ENCODE measurements at regions not wholly inside any gene's neighbourhood (a gene's known extent, or its start where the extent isn't known, plus 50 kb on each side); places are given as distances from the start of the nearest gene placed in this dataset.
"Not testable (repeated sequence)": the region's sequence is repeated elsewhere in the genome, so short reads cannot be mapped to it uniquely, and the experiment has no call there.

- Histone ChIP-seq H3K36me3 (no peaks in the 10 kb centered on the region), H3K27ac (no peak overlapping the region), H3K4me1 (no peaks in the 10 kb centered on the region), H3K9me3 (peaks cover 0 to 8% (median 6%) of the 10 kb centered on the region in 4 donors), H3K4me3 (no peak overlapping the region), H3K27me3 (no peaks in the 10 kb centered on the region)
- TF ChIP-seq POLR2A (IDR thresholded peaks at IDR 0.05) (no peak), EP300 (IDR thresholded peaks at IDR 0.05) (no peak), POLR2AphosphoS5 (IDR thresholded peaks at IDR 0.05) (no peak)
- no peak for DNase-seq
- 81 to 90% methylated on average over 2 of the region's 2 CpGs for WGBS, 2 donors
- ATAC-seq (ENCODE audit: low FRiP score in 2 of 2): no peak
Observed at GRCh38 chr17:77628035-77628434, 330.5 kb upstream of the TNRC6C start.

DNA sequence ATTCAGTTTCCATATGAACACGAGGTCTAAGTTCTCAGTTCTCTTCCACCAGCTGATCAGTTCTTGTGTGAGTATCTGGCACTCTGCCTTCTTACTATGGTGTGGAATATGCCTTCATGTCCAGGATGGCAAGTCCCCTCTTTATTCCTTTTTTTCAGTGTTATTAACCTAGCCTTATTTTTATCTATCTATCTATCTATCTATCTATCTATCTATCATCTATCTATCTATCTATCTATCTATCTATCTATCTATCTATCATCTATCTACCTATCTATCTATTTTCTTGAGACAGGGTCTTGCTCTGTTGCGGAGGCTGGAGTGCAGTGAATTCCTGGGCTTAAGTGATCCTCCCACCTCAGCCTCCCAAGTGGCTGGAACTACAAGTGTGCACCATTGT, 329.2 kb upstream of the TNRC6C start:
- H3K27ac ChIP-seq; H3K9me3 ChIP-seq; H3K4me1 ChIP-seq; DNase-seq; ATAC-seq (ENCODE audit: low FRiP score in 2 of 2); H3K27me3 ChIP-seq; H3K36me3 ChIP-seq; H3K4me3 ChIP-seq: not testable (repeated sequence)
- WGBS, 2 donors: 79 to 88% methylated on average over 2 of the region's 2 CpGs

DNA sequence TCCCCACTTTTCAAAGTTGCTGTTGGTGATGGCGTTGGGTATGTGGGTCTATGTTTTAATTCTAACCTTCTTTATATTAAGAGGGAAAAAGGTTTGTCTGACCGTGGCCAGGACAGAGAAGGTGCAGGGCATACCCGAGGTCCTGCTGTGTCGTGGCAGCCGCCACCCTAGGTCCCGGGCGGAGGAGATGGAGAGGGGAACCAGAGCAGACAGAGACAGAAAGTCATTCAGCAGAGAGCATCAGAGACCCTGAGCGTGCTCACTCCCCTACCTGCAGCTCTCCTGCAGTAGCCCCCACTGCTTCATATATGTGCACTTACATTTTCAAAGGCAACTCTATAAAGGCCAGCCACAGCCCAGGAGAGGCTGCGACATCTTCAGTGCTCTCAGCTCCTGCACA, 327.2 kb upstream of the TNRC6C start:
- peaks cover 0 to 8% (median 6%) of the 10 kb centered on the region in 4 donors for H3K9me3 ChIP-seq
- H3K27me3 ChIP-seq: no peaks in the 10 kb centered on the region
- H3K36me3 ChIP-seq: no peaks in the 10 kb centered on the region
- WGBS, 2 donors: 93 to 95% methylated on average over 9 of the region's 9 CpGs
- no peak overlapping the region for H3K27ac ChIP-seq
- H3K4me1 ChIP-seq: no peaks in the 10 kb centered on the region
- TF ChIP-seq EP300 (IDR thresholded peaks at IDR 0.05): no peak
- no peak for TF ChIP-seq CTCF (IDR thresholded peaks at IDR 0.05)
- TF ChIP-seq POLR2AphosphoS5 (IDR thresholded peaks at IDR 0.05): no peak
- TF ChIP-seq POLR2A (IDR thresholded peaks at IDR 0.05): no peak
- DNase-seq (no peak), ATAC-seq (ENCODE audit: low FRiP score in 2 of 2) (no peak)
- no peak overlapping the region for H3K4me3 ChIP-seq

- no peak for TF ChIP-seq POLR2AphosphoS5 (IDR thresholded peaks at IDR 0.05)
- no peak for TF ChIP-seq POLR2A (IDR thresholded peaks at IDR 0.05)
- TF ChIP-seq CTCF (IDR thresholded peaks at IDR 0.05): no peak
- no peak for TF ChIP-seq EP300 (IDR thresholded peaks at IDR 0.05)
- Histone ChIP-seq H3K27me3 (no peaks in the 10 kb centered on the region), H3K4me3 (no peak overlapping the region), H3K9me3 (no peaks in the 10 kb centered on the region), H3K36me3 (no peaks in the 10 kb centered on the region), H3K27ac (no peak overlapping the region), H3K4me1 (no peaks in the 10 kb centered on the region)
- ATAC-seq (ENCODE audit: low FRiP score in 2 of 2) (no peak), DNase-seq (no peak)
- 95% methylated on average over 4 to 6 of the region's 6 CpGs for WGBS, 2 donors
Observed at GRCh38 chr17:77632619-77633018, 325.9 kb upstream of the TNRC6C start.

GRCh38 chr17:77634710-77635109, 323.8 kb upstream of the TNRC6C start:
- ATAC-seq (ENCODE audit: low FRiP score in 2 of 2) (no peak), DNase-seq (no peak)
- H3K4me1 ChIP-seq: no peaks in the 10 kb centered on the region
- no peak for TF ChIP-seq POLR2AphosphoS5 (IDR thresholded peaks at IDR 0.05)
- TF ChIP-seq CTCF (IDR thresholded peaks at IDR 0.05): no peak
- TF ChIP-seq EP300 (IDR thresholded peaks at IDR 0.05): no peak
- no peak for TF ChIP-seq POLR2A (IDR thresholded peaks at IDR 0.05)
- H3K9me3 ChIP-seq: no peaks in the 10 kb centered on the region
- H3K27me3 ChIP-seq: no peaks in the 10 kb centered on the region
- no peak overlapping the region for H3K27ac ChIP-seq
- 48 to 73% methylated on average over 4 of the region's 4 CpGs for WGBS, 2 donors
- no peak overlapping the region for H3K4me3 ChIP-seq
- no peaks in the 10 kb centered on the region for H3K36me3 ChIP-seq

- WGBS, 2 donors: 91% methylated on average over 4 of the region's 4 CpGs
- no peaks in the 10 kb centered on the region for H3K36me3 ChIP-seq
- no peak overlapping the region for H3K27ac ChIP-seq
- TF ChIP-seq CTCF (IDR thresholded peaks at IDR 0.05) (no peak), EP300 (IDR thresholded peaks at IDR 0.05) (no peak), POLR2AphosphoS5 (IDR thresholded peaks at IDR 0.05) (no peak)
- no peaks in the 10 kb centered on the region for H3K4me1 ChIP-seq
- no peak for ATAC-seq (ENCODE audit: low FRiP score in 2 of 2)
- H3K4me3 ChIP-seq: no peak overlapping the region
- no peaks in the 10 kb centered on the region for H3K27me3 ChIP-seq
- no peak for DNase-seq
- H3K9me3 ChIP-seq: no peaks in the 10 kb centered on the region
Observed at GRCh38 chr17:77635176-77635575, 323.3 kb upstream of the TNRC6C start.

DNA sequence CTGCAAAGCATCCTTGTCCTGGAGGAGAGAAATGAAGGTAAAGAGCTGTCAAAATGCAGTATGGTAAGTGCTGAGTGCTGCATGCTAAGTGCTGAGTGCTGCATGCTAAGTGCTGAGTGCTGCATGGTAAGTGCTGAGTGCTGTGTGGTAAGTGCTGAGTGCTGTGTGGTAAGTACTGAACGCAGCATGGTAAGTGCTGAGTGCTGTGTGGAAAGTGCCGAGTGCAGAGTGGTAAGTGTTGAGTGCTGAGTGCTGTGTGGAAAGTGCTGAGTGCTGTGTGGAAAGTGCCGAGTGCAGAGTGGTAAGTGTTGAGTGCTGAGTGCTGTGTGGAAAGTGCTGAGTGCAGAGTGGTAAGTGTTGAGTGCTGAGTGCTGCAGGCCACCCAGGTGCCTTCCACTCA, 322.7 kb upstream of the TNRC6C start:
- H3K4me3 ChIP-seq; H3K27ac ChIP-seq; DNase-seq; H3K9me3 ChIP-seq; H3K36me3 ChIP-seq; ATAC-seq (ENCODE audit: low FRiP score in 2 of 2); H3K4me1 ChIP-seq; H3K27me3 ChIP-seq: not testable (repeated sequence)
- 70 to 78% methylated on average over 3 of the region's 3 CpGs for WGBS, 2 donors

Measured in upper lobe of left lung (tissue), 6 donors.